Endothelial cell of umbilical vein (primary cell): ENCODE measurements at regions not wholly inside any gene's neighbourhood (a gene's known extent, or its start where the extent isn't known, plus 50 kb on each side); places are given as distances from the start of the nearest gene placed in this dataset.

ENCODE experiments used
- BruUV-seq: library from RNA; stranded (reverse); fragments of 400-500 nt; replicated peaks from 2 replicates; lab custom pipeline; 2021; lab: Mats Ljungman, UMichigan
- CTCF ChIA-PET: fragments of 300-600, 350-600 bp; sonication (Branson Sonifier 250); formaldehyde crosslinking; loops from one replicate; lab custom pipeline; 2021; ENCODE audit warnings: antibody characterized with exemption, inconsistent platforms; lab: Charles Lee
- POLR2A ChIA-PET: fragments of 300-600, 350-600 bp; sonication (Branson Sonifier 250); formaldehyde crosslinking; loops from one replicate; lab custom pipeline; 2021; ENCODE audit warnings: antibody characterized with exemption, inconsistent platforms; lab: Charles Lee
- DNase-seq: peaks from one replicate; pipeline ENCODE4 v3.0.0-alpha.2; 2011; ENCODE audit warnings: low read depth, low spot score
- FAIRE-seq: peaks from 2 replicates; lab custom pipeline; 2011; peaks lifted over from hg19 to GRCh38; lab: Jason Lieb, UNC
- H2AFZ ChIP-seq: 2 replicates; pipeline ENCODE4 v1.6.0; 2012; ENCODE audit warnings: low read depth, low read length, control low read depth, inconsistent platforms
- H3K27ac ChIP-seq: 2 replicates; pipeline ENCODE4 v1.5.1; 2011; ENCODE audit warnings: low read depth, mild to moderate bottlenecking, control low read depth, low read length, moderate library complexity; ENCODE audit not compliant: insufficient read depth
- H3K27me3 ChIP-seq, 2 experiments: 2 replicates each; pipeline versions ENCODE4 v1.6.0 to v1.6.1; 2011; ENCODE audit warnings: low read length in 2 of 2, mixed read lengths in 1 of 2; ENCODE audit not compliant: control insufficient read depth in 2 of 2, insufficient read depth in 2 of 2
- H3K36me3 ChIP-seq, 2 experiments: 2 replicates in 1 of 2; 3 replicates in 1 of 2; pipeline ENCODE4 v1.5.1; 2011; ENCODE audit warnings: low read length in 2 of 2, mild to moderate bottlenecking in 1 of 2, moderate library complexity in 1 of 2; ENCODE audit not compliant: control insufficient read depth in 2 of 2, insufficient read depth in 2 of 2; ENCODE audit errors: extremely low read depth in 1 of 2
- H3K4me1 ChIP-seq: 3 replicates; pipeline ENCODE4 v1.5.1; 2011; ENCODE audit warnings: mild to moderate bottlenecking, low read length; ENCODE audit not compliant: control insufficient read depth, insufficient read depth; ENCODE audit errors: extremely low read depth
- H3K4me2 ChIP-seq: 2 replicates; pipeline ENCODE4 v1.6.1; 2011; ENCODE audit warnings: low read length, control low read depth, mixed read lengths; ENCODE audit not compliant: insufficient read depth
- H3K4me3 ChIP-seq, 3 experiments: fragments of 200-600 bp in 1 of 3; sonication (generic), shearing (Covaris generic) in 1 of 3; replicated peaks in 1 of 3; 2 replicates each; pipeline ENCODE4 v1.5.1; 2011 to 2016; ENCODE audit warnings: control low read depth in 3 of 3, low read length in 3 of 3, mild to moderate bottlenecking in 2 of 3, inconsistent platforms in 1 of 3, low read depth in 1 of 3, moderate library complexity in 1 of 3; ENCODE audit not compliant: insufficient read depth in 1 of 3
- H3K79me2 ChIP-seq: 2 replicates; pipeline ENCODE4 v1.6.0; 2012; ENCODE audit warnings: low read length, inconsistent platforms; ENCODE audit not compliant: control insufficient read depth, insufficient read depth
- H3K9ac ChIP-seq: replicated peaks from 2 replicates; pipeline ENCODE3; 2011; ENCODE audit warnings: low read length, control low read depth; ENCODE audit not compliant: insufficient read depth; ENCODE audit errors: extremely low read depth
- H3K9me1 ChIP-seq: replicated peaks from 3 replicates; pipeline ENCODE4 v1.6.0; 2011; ENCODE audit warnings: mild to moderate bottlenecking, low read length; ENCODE audit not compliant: control insufficient read depth, insufficient read depth; ENCODE audit errors: extremely low read depth
- H3K9me3 ChIP-seq: replicated peaks from 2 replicates; pipeline ENCODE4 v1.5.1; 2012; ENCODE audit warnings: low read length, inconsistent platforms; ENCODE audit not compliant: control insufficient read depth, insufficient read depth
- H4K20me1 ChIP-seq: replicated peaks from 2 replicates; pipeline ENCODE3; 2011; ENCODE audit warnings: mild to moderate bottlenecking, low read length; ENCODE audit not compliant: control insufficient read depth, insufficient read depth; ENCODE audit errors: extremely low read depth
- CTCF ChIP-seq, 2 donors: IDR thresholded peaks; 1 replicate in 1 of 2; 2 replicates in 1 of 2; pipeline ENCODE4 v1.5.1; 2011; ENCODE audit warnings: low read length in 2 of 2, mild to moderate bottlenecking in 2 of 2, moderate library complexity in 2 of 2, control low read depth in 1 of 2, inconsistent platforms in 1 of 2, low read depth in 1 of 2; ENCODE audit not compliant: insufficient read depth in 1 of 2; ENCODE audit errors: extremely low read depth in 1 of 2
- EZH2 ChIP-seq: IDR thresholded peaks from 2 replicates; pipeline ENCODE4 v1.6.1; 2012; ENCODE audit warnings: borderline replicate concordance, low read depth, mild to moderate bottlenecking, moderate library complexity, low read length, inconsistent platforms; ENCODE audit not compliant: severe bottlenecking
- FOS ChIP-seq: IDR thresholded peaks from 2 replicates; pipeline ENCODE4 v1.6.1; 2011; ENCODE audit warnings: mild to moderate bottlenecking, low read length, moderate library complexity, borderline replicate concordance; ENCODE audit not compliant: insufficient read depth
- GATA2 ChIP-seq: IDR thresholded peaks from 2 replicates; pipeline ENCODE4 v1.7.0; 2011; ENCODE audit warnings: low read depth, mild to moderate bottlenecking, moderate library complexity, mixed read lengths, low read length; ENCODE audit not compliant: insufficient read length, insufficient read depth
- JUN ChIP-seq: IDR thresholded peaks from 2 replicates; pipeline ENCODE4 v1.6.1; 2011; ENCODE audit warnings: borderline replicate concordance, low read depth; ENCODE audit not compliant: insufficient read length, insufficient read depth
- MAX ChIP-seq: IDR thresholded peaks from 2 replicates; pipeline ENCODE4 v1.6.1; 2011; ENCODE audit not compliant: insufficient read depth, insufficient read length
- MYC ChIP-seq: IDR thresholded peaks from one replicate; pipeline ENCODE4 v1.6.1; 2011; ENCODE audit warnings: mild to moderate bottlenecking, low read depth, low read length
- POLR2A ChIP-seq: IDR thresholded peaks from 2 replicates; pipeline ENCODE4 v1.6.1; 2012; ENCODE audit warnings: low read depth, mild to moderate bottlenecking, control low read depth, low read length
- POLR2AphosphoS5 ChIP-seq: IDR thresholded peaks from 2 replicates; pipeline ENCODE4 v1.6.1; 2012; ENCODE audit warnings: low read depth, mild to moderate bottlenecking, control low read depth, low read length, moderate library complexity; ENCODE audit not compliant: insufficient read depth
- dilution Hi-C: fragments of 300-500 bp; cut with MboI; formaldehyde crosslinking; loops from one replicate; pipeline ENCODE4 v1.15.0; 2019; ENCODE audit warnings: low sequenced_read_pairs; ENCODE audit not compliant: extremely low pct_ligation_motif_present
- intact Hi-C: fragments of 100-400 bp; cut with micrococcal nuclease; formaldehyde crosslinking; loops from one replicate; pipeline ENCODE4 v1.10.0; 2022

- no peak overlapping the region for H3K4me3 ChIP-seq
- H3K9me3 ChIP-seq = peaks cover 4% of the 10 kb centered on the region
- H4K20me1 ChIP-seq = no peaks in the 10 kb centered on the region
- H2AFZ ChIP-seq = no peak overlapping the region
- no peak for TF ChIP-seq MAX
- TF ChIP-seq POLR2AphosphoS5 = no peak
- no peak for TF ChIP-seq POLR2A
- TF ChIP-seq MYC = no peak
- TF ChIP-seq JUN = no peak
- no peak for TF ChIP-seq EZH2
- no peak for TF ChIP-seq GATA2
- TF ChIP-seq FOS = no peak
- no peak for TF ChIP-seq CTCF (IDR thresholded peaks at IDR 0.05; ENCODE audit: extremely low read depth in 1 of 2, insufficient read depth in 1 of 2, low read depth in 1 of 2, low read length in 2 of 2)
- H3K36me3 ChIP-seq = no peaks in the 10 kb centered on the region
- no peaks in the 10 kb centered on the region for H3K4me1 ChIP-seq
- intact Hi-C loops = no loop called here
- H3K27me3 ChIP-seq = no peaks in the 10 kb centered on the region
- POLR2A ChIA-PET = no interaction called here
- FAIRE-seq = no peak
- H3K9ac ChIP-seq = no peak overlapping the region
- no peak for DNase-seq
- H3K9me1 ChIP-seq = no peaks in the 10 kb centered on the region
- H3K4me2 ChIP-seq = no peak overlapping the region
- dilution Hi-C loops = no loop called here
- CTCF ChIA-PET = no interaction called here
- BruUV-seq = no TSS peak
- no peak overlapping the region for H3K27ac ChIP-seq
- no peaks in the 10 kb centered on the region for H3K79me2 ChIP-seq
Observed at GRCh38 chr2:35081622-35082015, 1274.0 kb upstream of the CRIM1 start.
